GM10266 (cell line): ENCODE measurements at regions not wholly inside any gene's neighbourhood (a gene's known extent, or its start where the extent isn't known, plus 50 kb on each side); places are given as distances from the start of the nearest gene placed in this dataset.
"Not testable (repeated sequence)": the region's sequence is repeated elsewhere in the genome, so short reads cannot be mapped to it uniquely, and the experiment has no call there.

ENCODE experiments used
- DNase-seq: peaks from one replicate; pipeline ENCODE4 v3.0.0; 2012; ENCODE audit errors: extremely low spot score
- CTCF ChIP-seq: IDR thresholded peaks from 2 replicates; pipeline ENCODE4 v1.5.1; 2012; ENCODE audit warnings: mild to moderate bottlenecking, low read depth; ENCODE audit not compliant: control insufficient read depth, insufficient read depth; ENCODE audit errors: missing control alignments

- DNase-seq = no peak
These were observed 170.6 kb upstream of the SOX6 start for GRCh38 chr11:16526947-16527346.

GRCh38 chr11:16520713-16521112 lies 164.4 kb upstream of the SOX6 start:
- DNase-seq = not testable (repeated sequence)

More at GRCh38 chr11:16526947-16527346, 170.6 kb upstream of the SOX6 start:
- no peak for TF ChIP-seq CTCF

GRCh38 chr11:16512899-16513241 lies 156.5 kb upstream of the SOX6 start:
- no peak for DNase-seq
- no peak for TF ChIP-seq CTCF

- TF ChIP-seq CTCF = no peak
- no peak for DNase-seq
These were observed 156.0 kb upstream of the SOX6 start for GRCh38 chr11:16512198-16512898.

GRCh38 chr11:16511116-16512114 lies 155.1 kb upstream of the SOX6 start:
- no peak for DNase-seq

GRCh38 chr11:16505481-16505880 lies 149.1 kb upstream of the SOX6 start:
- no peak for DNase-seq

More at GRCh38 chr11:16511116-16512114, 155.1 kb upstream of the SOX6 start:
- TF ChIP-seq CTCF = no peak

GRCh38 chr11:16503891-16504290 lies 147.5 kb upstream of the SOX6 start:
- not testable (repeated sequence) for DNase-seq

More at GRCh38 chr11:16505481-16505880, 149.1 kb upstream of the SOX6 start:
- no peak for TF ChIP-seq CTCF
